ENCODE measurements at regions not wholly inside any gene's neighbourhood (a gene's known extent, or its start where the extent isn't known, plus 50 kb on each side); places are given as distances from the start of the nearest gene placed in this dataset.

GRCh38 chr10:43901302-43901701 lies 252.6 kb upstream of the ZNF32 start:
- H3K9me3 Mint-ChIP-seq, result no peaks in the 10 kb centered on the region
- H3K27me3 ChIP-seq (ENCODE audit: control insufficient read depth in 1 of 2, insufficient read depth in 2 of 2, low read length in 2 of 2), result no peaks in the 10 kb centered on the region
- POLR2A ChIA-PET, result no interaction called here
- H3K4me1 Mint-ChIP-seq (ENCODE audit: low read depth), result no peaks in the 10 kb centered on the region
- no peaks in the 10 kb centered on the region for H3K36me3 ChIP-seq (ENCODE audit: insufficient read depth, low read length)
- H3K27ac ChIP-seq (ENCODE audit: low read depth in 1 of 2, low read length in 2 of 2), result no peak overlapping the region
- DNase-seq, result no peak
- no peaks in the 10 kb centered on the region for H3K36me3 Mint-ChIP-seq (ENCODE audit: low read depth)
- no peak overlapping the region for H3K4me3 Mint-ChIP-seq
- no peaks in the 10 kb centered on the region for H3K4me1 ChIP-seq (ENCODE audit: insufficient read depth, low read length)
- H3K27ac Mint-ChIP-seq, result no peak overlapping the region
- CTCF ChIA-PET, result no interaction called here
- TF ChIP-seq CTCF (IDR thresholded peaks at IDR 0.05), result no peak
- H3K27me3 Mint-ChIP-seq, result peaks cover 12% of the 10 kb centered on the region
- intact Hi-C loops (cut with DNase I, micrococcal nuclease), result no loop called here
- ATAC-seq (ENCODE audit: poor library complexity), result no peak
- no peak overlapping the region for H3K4me3 ChIP-seq (ENCODE audit: low read length)
- H3K9me3 ChIP-seq (ENCODE audit: control insufficient read depth in 1 of 2, insufficient read depth in 1 of 2, low read length in 2 of 2), result no peaks in the 10 kb centered on the region

GRCh38 chr10:43900571-43900970 lies 251.9 kb upstream of the ZNF32 start:
- ATAC-seq (ENCODE audit: poor library complexity) (no peak), DNase-seq (no peak)
- no peaks in the 10 kb centered on the region for H3K9me3 Mint-ChIP-seq
- intact Hi-C loops (cut with DNase I, micrococcal nuclease), result no loop called here
- Histone ChIP-seq H3K9me3 (ENCODE audit: control insufficient read depth in 1 of 2, insufficient read depth in 1 of 2, low read length in 2 of 2) (no peaks in the 10 kb centered on the region), H3K27ac (ENCODE audit: low read depth in 1 of 2, low read length in 2 of 2) (no peak overlapping the region), H3K4me3 (ENCODE audit: low read length) (no peak overlapping the region), H3K4me1 (ENCODE audit: insufficient read depth, low read length) (no peaks in the 10 kb centered on the region), H3K27me3 (ENCODE audit: control insufficient read depth in 1 of 2, insufficient read depth in 2 of 2, low read length in 2 of 2) (no peaks in the 10 kb centered on the region), H3K36me3 (ENCODE audit: insufficient read depth, low read length) (no peaks in the 10 kb centered on the region)
- TF ChIP-seq CTCF (IDR thresholded peaks at IDR 0.05), result no peak
- CTCF ChIA-PET, result interaction anchor here (0.7 kb wide), 1 partner anchor 211 kb away, joined by 3 read pairs; no protein-coding TSS in a partner anchor
- H3K27ac Mint-ChIP-seq, result no peak overlapping the region
- H3K4me3 Mint-ChIP-seq, result no peak overlapping the region
- POLR2A ChIA-PET, result no interaction called here
- H3K4me1 Mint-ChIP-seq (ENCODE audit: low read depth), result no peaks in the 10 kb centered on the region
- H3K27me3 Mint-ChIP-seq, result peaks cover 12% of the 10 kb centered on the region
- H3K36me3 Mint-ChIP-seq (ENCODE audit: low read depth), result no peaks in the 10 kb centered on the region

GRCh38 chr10:43899224-43899959 lies 250.7 kb upstream of the ZNF32 start:
- CTCF ChIA-PET, result interaction anchor here (0.7 kb wide), 1 partner anchor 14 kb away, joined by 4 read pairs; no protein-coding TSS in a partner anchor
- POLR2A ChIA-PET, result no interaction called here
- no peaks in the 10 kb centered on the region for H3K36me3 Mint-ChIP-seq (ENCODE audit: low read depth)
- Histone ChIP-seq H3K4me1 (ENCODE audit: insufficient read depth, low read length) (no peaks in the 10 kb centered on the region), H3K9me3 (ENCODE audit: control insufficient read depth in 1 of 2, insufficient read depth in 1 of 2, low read length in 2 of 2) (no peaks in the 10 kb centered on the region), H3K27ac (ENCODE audit: low read depth in 1 of 2, low read length in 2 of 2) (no peak overlapping the region), H3K27me3 (ENCODE audit: control insufficient read depth in 1 of 2, insufficient read depth in 2 of 2, low read length in 2 of 2) (no peaks in the 10 kb centered on the region), H3K36me3 (ENCODE audit: insufficient read depth, low read length) (no peaks in the 10 kb centered on the region), H3K4me3 (ENCODE audit: low read length) (no peak overlapping the region)
- H3K9me3 Mint-ChIP-seq, result no peaks in the 10 kb centered on the region
- TF ChIP-seq CTCF (IDR thresholded peaks at IDR 0.05), result no peak
- no peak for DNase-seq
- H3K27ac Mint-ChIP-seq, result no peak overlapping the region
- no peak overlapping the region for H3K4me3 Mint-ChIP-seq
- peaks cover 12% of the 10 kb centered on the region for H3K27me3 Mint-ChIP-seq
- intact Hi-C loops (cut with DNase I, micrococcal nuclease), result no loop called here
- no peaks in the 10 kb centered on the region for H3K4me1 Mint-ChIP-seq (ENCODE audit: low read depth)
- no peak for ATAC-seq (ENCODE audit: poor library complexity)

Measured in CD4-positive, alpha-beta T cell (primary cell).